OCI-LY1 (cell line): ENCODE measurements at regions not wholly inside any gene's neighbourhood (a gene's known extent, or its start where the extent isn't known, plus 50 kb on each side); places are given as distances from the start of the nearest gene placed in this dataset.

Source experiments
- EZH2 ChIP-seq: fragments of 200-600 bp; sonication (generic), shearing (Covaris generic); IDR thresholded peaks from 2 replicates; pipeline ENCODE4 v1.8.0; 2017; ENCODE audit warnings: borderline replicate concordance, mixed run types, mild to moderate bottlenecking, antibody characterized with exemption, low read length, moderate library complexity, mixed read lengths
- TF ChIP-seq, protein P1 (sequence below): fragments of 200-600 bp; sonication (generic), shearing (Covaris generic); IDR thresholded peaks from 2 replicates; pipeline ENCODE4 v1.5.1; 2017; ENCODE audit warnings: mild to moderate bottlenecking, antibody characterized with exemption, low read length, moderate library complexity, mixed read lengths

DNA sequence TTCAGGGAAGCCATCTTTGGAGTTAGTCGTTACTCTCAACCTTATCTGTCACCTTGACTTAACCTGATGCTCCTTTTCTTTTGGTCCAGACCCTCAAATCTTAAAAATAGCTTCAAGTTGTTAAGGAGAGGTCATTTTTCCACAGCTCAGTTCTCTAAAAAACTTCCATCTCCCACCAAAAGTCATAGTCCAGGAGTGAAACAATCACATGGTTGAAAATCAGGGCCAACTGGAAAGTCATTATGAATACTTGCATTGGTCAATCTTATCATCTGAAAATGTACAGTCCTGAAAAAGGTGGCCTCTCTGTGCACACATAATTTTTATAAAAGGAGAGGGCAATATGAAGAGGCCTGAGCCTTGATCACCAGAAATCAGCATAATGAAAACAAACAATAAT lies 195.7 kb downstream of the BCAS1 start:
- TF ChIP-seq, protein P1, sequence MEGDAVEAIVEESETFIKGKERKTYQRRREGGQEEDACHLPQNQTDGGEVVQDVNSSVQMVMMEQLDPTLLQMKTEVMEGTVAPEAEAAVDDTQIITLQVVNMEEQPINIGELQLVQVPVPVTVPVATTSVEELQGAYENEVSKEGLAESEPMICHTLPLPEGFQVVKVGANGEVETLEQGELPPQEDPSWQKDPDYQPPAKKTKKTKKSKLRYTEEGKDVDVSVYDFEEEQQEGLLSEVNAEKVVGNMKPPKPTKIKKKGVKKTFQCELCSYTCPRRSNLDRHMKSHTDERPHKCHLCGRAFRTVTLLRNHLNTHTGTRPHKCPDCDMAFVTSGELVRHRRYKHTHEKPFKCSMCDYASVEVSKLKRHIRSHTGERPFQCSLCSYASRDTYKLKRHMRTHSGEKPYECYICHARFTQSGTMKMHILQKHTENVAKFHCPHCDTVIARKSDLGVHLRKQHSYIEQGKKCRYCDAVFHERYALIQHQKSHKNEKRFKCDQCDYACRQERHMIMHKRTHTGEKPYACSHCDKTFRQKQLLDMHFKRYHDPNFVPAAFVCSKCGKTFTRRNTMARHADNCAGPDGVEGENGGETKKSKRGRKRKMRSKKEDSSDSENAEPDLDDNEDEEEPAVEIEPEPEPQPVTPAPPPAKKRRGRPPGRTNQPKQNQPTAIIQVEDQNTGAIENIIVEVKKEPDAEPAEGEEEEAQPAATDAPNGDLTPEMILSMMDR: no peak
- TF ChIP-seq EZH2: no peak
